ENCODE measurements at regions not wholly inside any gene's neighbourhood (a gene's known extent, or its start where the extent isn't known, plus 50 kb on each side); places are given as distances from the start of the nearest gene placed in this dataset.
"Not testable (repeated sequence)": the region's sequence is repeated elsewhere in the genome, so short reads cannot be mapped to it uniquely, and the experiment has no call there.

GRCh38 chr16:51276336-51276735 is 125.3 kb upstream of the SALL1 start:
- no peak for DNase-seq

- no peak for DNase-seq
Measured at GRCh38 chr16:51272420-51272819, 121.3 kb upstream of the SALL1 start.

GRCh38 chr16:51271156-51271701 is 120.2 kb upstream of the SALL1 start:
- DNase-seq = no peak

- no peak for DNase-seq
Measured at GRCh38 chr16:51268237-51268636, 117.2 kb upstream of the SALL1 start.

- DNase-seq = no peak
Measured at GRCh38 chr16:51267681-51268080, 116.6 kb upstream of the SALL1 start.

- no peak for DNase-seq
Measured at GRCh38 chr16:51262428-51262827, 111.4 kb upstream of the SALL1 start.

- DNase-seq = no peak
Measured at GRCh38 chr16:51261919-51262318, 110.8 kb upstream of the SALL1 start.

GRCh38 chr16:51255349-51255972 is 104.4 kb upstream of the SALL1 start:
- DNase-seq = no peak

GRCh38 chr16:51254390-51254789 is 103.3 kb upstream of the SALL1 start:
- not testable (repeated sequence) for DNase-seq

- DNase-seq = no peak
Measured at GRCh38 chr16:51248217-51248616, 97.1 kb upstream of the SALL1 start.

- DNase-seq = no peak
Measured at GRCh38 chr16:51245658-51245995, 94.6 kb upstream of the SALL1 start.

GRCh38 chr16:51244887-51245657 is 94.0 kb upstream of the SALL1 start:
- no peak for DNase-seq

- no peak for DNase-seq
Measured at GRCh38 chr16:51243936-51244436, 92.9 kb upstream of the SALL1 start.

GRCh38 chr16:51242296-51242994 is 91.4 kb upstream of the SALL1 start:
- DNase-seq = no peak

GRCh38 chr16:51239196-51239595 is 88.1 kb upstream of the SALL1 start:
- DNase-seq = no peak

GRCh38 chr16:51237861-51238378 is 86.8 kb upstream of the SALL1 start:
- no peak for DNase-seq

- DNase-seq = no peak
Measured at GRCh38 chr16:51237207-51237606, 86.1 kb upstream of the SALL1 start.

GRCh38 chr16:51236583-51236982 is 85.5 kb upstream of the SALL1 start:
- no peak for DNase-seq

- DNase-seq = no peak
Measured at GRCh38 chr16:51231702-51232101, 80.6 kb upstream of the SALL1 start.

GRCh38 chr16:51230035-51230434 is 79.0 kb upstream of the SALL1 start:
- DNase-seq = not testable (repeated sequence)

- DNase-seq = no peak
Measured at GRCh38 chr16:51228097-51228659, 77.1 kb upstream of the SALL1 start.

GRCh38 chr16:51225878-51226277 is 74.8 kb upstream of the SALL1 start:
- DNase-seq = no peak

- no peak for DNase-seq
Measured at GRCh38 chr16:51224317-51224716, 73.2 kb upstream of the SALL1 start.

All from NCI-H2029 (cell line).